ENCODE measurements at regions not wholly inside any gene's neighbourhood (a gene's known extent, or its start where the extent isn't known, plus 50 kb on each side); places are given as distances from the start of the nearest gene placed in this dataset.

GRCh38 chr12:30820406-30820946, 65.7 kb upstream of the CAPRIN2 start:
- TF ChIP-seq, protein P1, sequence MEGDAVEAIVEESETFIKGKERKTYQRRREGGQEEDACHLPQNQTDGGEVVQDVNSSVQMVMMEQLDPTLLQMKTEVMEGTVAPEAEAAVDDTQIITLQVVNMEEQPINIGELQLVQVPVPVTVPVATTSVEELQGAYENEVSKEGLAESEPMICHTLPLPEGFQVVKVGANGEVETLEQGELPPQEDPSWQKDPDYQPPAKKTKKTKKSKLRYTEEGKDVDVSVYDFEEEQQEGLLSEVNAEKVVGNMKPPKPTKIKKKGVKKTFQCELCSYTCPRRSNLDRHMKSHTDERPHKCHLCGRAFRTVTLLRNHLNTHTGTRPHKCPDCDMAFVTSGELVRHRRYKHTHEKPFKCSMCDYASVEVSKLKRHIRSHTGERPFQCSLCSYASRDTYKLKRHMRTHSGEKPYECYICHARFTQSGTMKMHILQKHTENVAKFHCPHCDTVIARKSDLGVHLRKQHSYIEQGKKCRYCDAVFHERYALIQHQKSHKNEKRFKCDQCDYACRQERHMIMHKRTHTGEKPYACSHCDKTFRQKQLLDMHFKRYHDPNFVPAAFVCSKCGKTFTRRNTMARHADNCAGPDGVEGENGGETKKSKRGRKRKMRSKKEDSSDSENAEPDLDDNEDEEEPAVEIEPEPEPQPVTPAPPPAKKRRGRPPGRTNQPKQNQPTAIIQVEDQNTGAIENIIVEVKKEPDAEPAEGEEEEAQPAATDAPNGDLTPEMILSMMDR (conservative IDR thresholded peaks at IDR 0.05; ENCODE audit: low read length) = no peak
- TF ChIP-seq EZH2phosphoT487 (IDR thresholded peaks at IDR 0.05; ENCODE audit: borderline replicate concordance, low read depth, low read length) = no peak
